ENCODE measurements at regions not wholly inside any gene's neighbourhood (a gene's known extent, or its start where the extent isn't known, plus 50 kb on each side); places are given as distances from the start of the nearest gene placed in this dataset.

GRCh38 chr6:119626884-119627619, 277.5 kb upstream of the MAN1A1 start (continued):
- TF ChIP-seq TARDBP (IDR thresholded peaks at IDR 0.05) (no peak), CTCFL (IDR thresholded peaks at IDR 0.05; ENCODE audit: borderline replicate concordance, insufficient read depth, low read depth, low read length, poor library complexity, severe bottlenecking) (no peak), PRDM10 (IDR thresholded peaks at IDR 0.05; ENCODE audit: partially characterized antibody) (peak; percentile 94), EZH2 (IDR thresholded peaks at IDR 0.05; ENCODE audit: borderline replicate concordance, low read depth, low read length) (no peak), ETV5 (CRISPR knock-in tag; IDR thresholded peaks at IDR 0.05; ENCODE audit: low read depth) (no peak), GABPB1 (CRISPR knock-in tag; IDR thresholded peaks at IDR 0.05) (no peak), RBM22 (IDR thresholded peaks at IDR 0.05; ENCODE audit: low read depth, low read length, poor library complexity, severe bottlenecking) (no peak), SETDB1 (IDR thresholded peaks at IDR 0.05; ENCODE audit: low read length) (no peak), ZNF124 (CRISPR knock-in tag; IDR thresholded peaks at IDR 0.05) (no peak), EWSR1 (IDR thresholded peaks at IDR 0.05; ENCODE audit: borderline replicate concordance, low read depth, partially characterized antibody) (no peak), SRSF9 (IDR thresholded peaks at IDR 0.05; ENCODE audit: borderline replicate concordance, low read depth, low read length) (no peak), ETV1 (tag; conservative IDR thresholded peaks at IDR 0.05; ENCODE audit: low read depth) (no peak), BRD4 (IDR thresholded peaks at IDR 0.05) (no peak), ZNF76 (CRISPR knock-in tag; IDR thresholded peaks at IDR 0.05; ENCODE audit: borderline replicate concordance) (no peak), ZNF165 (CRISPR knock-in tag; IDR thresholded peaks at IDR 0.05; ENCODE audit: borderline replicate concordance) (no peak), ZNF224 (CRISPR knock-in tag; IDR thresholded peaks at IDR 0.05) (no peak), BCL6 (CRISPR knock-in tag; IDR thresholded peaks at IDR 0.05) (no peak), ZKSCAN1 (IDR thresholded peaks at IDR 0.05; ENCODE audit: low read depth, low read length) (no peak), ELK3 (CRISPR knock-in tag; IDR thresholded peaks at IDR 0.05) (no peak), TFE3 (CRISPR knock-in tag; IDR thresholded peaks at IDR 0.05) (peak; percentile 82), STAT5B (CRISPR knock-in tag; IDR thresholded peaks at IDR 0.05) (no peak)
